HG02798 (cell line): ENCODE measurements at regions not wholly inside any gene's neighbourhood (a gene's known extent, or its start where the extent isn't known, plus 50 kb on each side); places are given as distances from the start of the nearest gene placed in this dataset.

Experiments used
- ATAC-seq: cut with Tn5 transposase; IDR thresholded peaks from one replicate; pipeline ENCODE4 v1.9.1; 2021; ENCODE audit warnings: mild to moderate bottlenecking; ENCODE audit not compliant: unreplicated experiment, poor library complexity

DNA sequence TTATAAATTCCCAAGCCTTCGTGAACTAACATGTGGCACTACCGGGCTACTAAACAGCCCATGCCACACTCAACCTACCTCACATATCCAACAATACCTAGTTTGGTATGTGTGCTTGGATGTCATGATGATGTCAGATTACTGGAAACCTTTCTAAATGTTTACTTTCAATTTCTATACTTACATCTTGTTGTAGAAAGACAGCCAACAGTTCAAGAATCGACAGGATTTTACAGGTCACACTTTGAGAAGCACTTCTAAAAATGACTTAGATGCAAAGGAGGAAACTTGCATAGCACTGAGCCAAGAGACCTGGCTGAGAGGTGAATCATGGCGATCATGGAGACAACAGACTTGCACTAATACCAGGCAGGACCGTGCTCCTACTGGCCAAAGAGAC, 209.9 kb downstream of the COL4A1 start:
- no peak for ATAC-seq

- no peak for ATAC-seq
Observed at GRCh38 chr13:110092831-110093247, 214.1 kb downstream of the COL4A1 start.

DNA sequence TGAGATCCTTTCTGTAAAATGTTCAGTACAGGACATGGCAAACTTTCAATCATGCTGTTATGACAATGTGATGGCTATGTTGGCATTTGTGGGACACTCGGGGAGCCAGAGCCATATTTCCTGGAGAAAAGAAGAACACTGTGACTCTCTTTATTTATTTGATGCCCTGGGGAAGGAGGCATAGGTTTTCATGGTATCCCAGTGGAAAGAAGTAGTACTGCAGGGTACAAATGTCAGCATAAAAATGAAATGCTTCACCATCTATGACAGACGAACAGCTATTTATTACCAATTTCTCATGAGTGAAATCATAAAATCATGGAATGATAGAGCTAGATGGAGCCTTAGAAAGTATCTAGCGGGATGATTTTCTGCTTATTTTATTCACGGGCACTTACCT, 217.1 kb downstream of the COL4A1 start:
- no peak for ATAC-seq

GRCh38 chr13:110089100-110089499, 217.9 kb downstream of the COL4A1 start:
- ATAC-seq: no peak

- ATAC-seq: no peak
Observed at GRCh38 chr13:110073982-110074381, 233.0 kb downstream of the COL4A1 start.

DNA sequence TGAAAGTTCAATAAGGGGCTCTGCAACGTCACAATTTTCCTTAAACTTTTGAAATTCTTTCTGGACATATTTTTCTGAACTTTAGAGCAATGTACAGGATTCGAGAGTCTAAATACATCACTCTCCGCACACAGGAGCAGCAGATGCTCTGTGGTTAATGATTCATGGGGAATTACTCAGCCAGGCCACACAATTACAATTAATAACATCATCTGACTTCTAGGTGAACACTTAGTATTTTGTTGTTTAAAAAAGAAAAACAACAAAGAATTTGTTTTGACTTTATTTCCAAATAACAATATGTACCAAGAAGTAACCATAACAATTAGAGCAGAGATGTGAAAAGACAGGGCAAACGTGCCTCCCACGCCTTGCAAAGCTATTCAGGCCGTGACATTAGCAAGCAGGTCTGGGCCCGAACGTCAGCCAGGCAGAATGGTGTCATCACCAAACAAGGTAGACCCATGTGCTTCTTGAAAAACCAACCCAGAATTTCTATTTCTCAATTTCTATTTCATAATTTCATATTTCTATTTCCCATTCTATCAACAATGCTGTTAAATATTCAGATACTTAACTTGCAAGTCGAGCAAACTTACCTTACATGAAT, 236.3 kb downstream of the COL4A1 start:
- no peak for ATAC-seq

- no peak for ATAC-seq
Observed at GRCh38 chr13:110070046-110070445, 236.9 kb downstream of the COL4A1 start.

GRCh38 chr13:110068176-110068473, 238.8 kb downstream of the COL4A1 start:
- no peak for ATAC-seq

GRCh38 chr13:110067355-110068175, 239.4 kb downstream of the COL4A1 start:
- ATAC-seq: no peak

DNA sequence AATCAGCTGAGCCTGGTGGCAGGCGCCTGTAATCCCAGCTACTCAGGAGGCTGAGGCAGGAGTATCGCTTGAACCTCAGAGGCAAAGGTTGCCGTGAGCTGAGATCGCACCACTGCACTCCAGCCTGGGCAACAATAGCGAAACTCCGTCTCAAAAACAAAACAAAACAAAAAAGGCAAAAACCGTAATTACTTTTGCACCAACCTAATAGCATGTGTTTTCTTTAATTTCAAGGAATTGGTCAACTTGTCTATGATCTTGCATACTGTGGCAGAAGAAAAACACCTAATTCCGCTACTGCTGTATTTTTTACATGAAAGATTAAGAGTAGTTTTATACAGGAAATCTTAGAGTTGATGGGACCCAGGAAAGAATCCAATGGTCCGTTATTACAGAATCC, 241.2 kb downstream of the COL4A1 start:
- ATAC-seq: no peak

GRCh38 chr13:110063490-110064421, 243.2 kb downstream of the COL4A1 start:
- ATAC-seq: no peak

GRCh38 chr13:110062777-110063442, 244.0 kb downstream of the COL4A1 start:
- ATAC-seq: no peak

- no peak for ATAC-seq
Observed at GRCh38 chr13:110062077-110062776, 244.7 kb downstream of the COL4A1 start.

GRCh38 chr13:110061270-110061669, 245.7 kb downstream of the COL4A1 start:
- no peak for ATAC-seq

DNA sequence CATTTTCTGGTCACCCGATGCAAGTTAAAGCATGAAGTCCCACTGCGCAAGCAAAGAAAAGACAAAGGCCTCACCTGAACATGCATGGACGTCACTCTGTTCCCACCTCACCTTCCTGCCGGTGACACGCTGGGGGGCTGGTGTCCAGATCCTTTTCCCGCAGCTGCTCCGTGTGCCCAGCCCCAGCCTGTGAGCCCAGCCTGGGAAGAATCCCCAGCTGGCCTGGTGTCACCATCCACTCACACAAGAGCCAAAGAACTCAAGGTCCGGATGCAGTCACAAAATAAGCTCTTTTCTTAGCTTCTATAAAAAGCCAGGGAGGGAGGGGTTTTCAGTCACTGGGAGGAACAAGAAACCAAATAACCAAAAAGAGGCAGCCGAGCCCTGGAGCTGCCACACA, 249.9 kb downstream of the COL4A1 start:
- no peak for ATAC-seq

DNA sequence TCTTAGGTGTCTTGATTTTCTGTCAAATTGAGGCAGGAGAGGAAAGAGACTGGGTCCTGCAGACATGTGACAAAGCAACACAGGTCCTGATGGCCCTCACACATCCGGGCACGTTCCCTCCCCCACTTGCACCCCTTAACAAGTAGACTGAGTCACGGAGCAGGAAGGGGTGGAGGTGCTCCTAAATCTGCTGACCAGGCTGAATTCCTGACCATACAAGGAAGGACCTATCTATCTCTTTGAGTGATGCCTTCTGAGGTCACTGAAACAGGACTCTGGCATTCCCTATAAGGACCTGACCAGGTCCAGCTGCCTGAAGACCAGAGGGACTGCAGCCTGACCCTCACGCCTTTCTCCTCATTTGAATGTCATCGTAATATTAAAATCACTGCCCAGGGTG, 250.3 kb downstream of the COL4A1 start:
- no peak for ATAC-seq

- ATAC-seq: peak; percentile 95
Observed at GRCh38 chr13:110055089-110055488, 251.9 kb downstream of the COL4A1 start.

- no peak for ATAC-seq
Observed at GRCh38 chr13:110054041-110054440, 252.9 kb downstream of the COL4A1 start.

DNA sequence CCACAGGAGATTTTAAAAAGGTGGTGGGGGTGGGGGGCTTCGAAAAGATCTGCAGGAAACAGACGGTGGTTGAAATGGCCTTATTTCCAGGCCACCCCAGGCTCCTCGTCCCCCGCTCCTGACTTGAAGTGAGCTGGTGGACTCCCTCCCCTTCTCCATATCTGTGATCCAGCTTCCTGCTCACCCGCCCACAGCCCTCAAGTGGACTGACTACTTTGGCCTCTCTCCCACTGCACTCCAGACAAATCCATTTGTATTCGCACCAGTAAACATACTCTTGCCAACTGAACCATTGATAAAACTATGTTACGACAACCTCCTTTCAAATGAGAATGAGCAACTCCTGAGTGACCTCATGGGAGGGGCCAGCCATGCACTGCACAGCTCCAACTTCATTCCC, 259.5 kb downstream of the COL4A1 start:
- ATAC-seq: no peak

GRCh38 chr13:110046811-110047210, 260.1 kb downstream of the COL4A1 start:
- ATAC-seq: no peak
